Stomach (tissue), 8 donors: ENCODE measurements at regions not wholly inside any gene's neighbourhood (a gene's known extent, or its start where the extent isn't known, plus 50 kb on each side); places are given as distances from the start of the nearest gene placed in this dataset.

Experiments used
- DNase-seq, 2 donors: peaks; one replicate each; pipeline versions ENCODE4 v3.0.0 to v3.0.0-alpha.2; 2013 to 2019
- H3K27ac ChIP-seq, 5 donors: fragments of 200-600 bp in 4 of 5; sonication (generic) in 4 of 5; one replicate each; pipeline ENCODE4 v1.5.1; 2013 to 2019; ENCODE audit warnings: mild to moderate bottlenecking in 1 of 5, moderate library complexity in 1 of 5
- H3K27me3 ChIP-seq, 3 donors: fragments of 200-600 bp; sonication (generic); one replicate each; pipeline ENCODE4 v1.5.1; 2017 to 2019; ENCODE audit warnings: mixed run types in 1 of 3
- H3K36me3 ChIP-seq, 4 donors: fragments of 200-600 bp; sonication (generic); 1 replicate in 3 of 4; 2 replicates in 1 of 4; pipeline ENCODE4 v1.5.1; 2016 to 2019
- H3K4me1 ChIP-seq, 4 donors: fragments of 200-600 bp; sonication (generic); one replicate each; pipeline ENCODE4 v1.5.1; 2016 to 2019
- H3K4me3 ChIP-seq, 4 donors: fragments of 200-600 bp; sonication (generic) in 3 of 4; one replicate each; pipeline ENCODE4 v1.5.1; 2016 to 2019; ENCODE audit warnings: mild to moderate bottlenecking in 1 of 4
- H3K9me3 ChIP-seq, 4 donors: fragments of 200-600 bp; sonication (generic); one replicate each; pipeline ENCODE4 v1.5.1; 2016 to 2019
- CTCF ChIP-seq, 7 experiments: fragments of 450-650 bp in 4 of 7; fragments of 200-600 bp in 3 of 7; sonication (generic) in 3 of 7; IDR thresholded peaks; one replicate each; pipeline ENCODE4 v1.5.1; 2016 to 2019; ENCODE audit warnings: antibody characterized with exemption in 7 of 7, control low read depth in 2 of 7, mild to moderate bottlenecking in 1 of 7
- EP300 ChIP-seq: sonication (generic); formaldehyde crosslinking; IDR thresholded peaks from one replicate; pipeline ENCODE4 v1.6.1; 2017; ENCODE audit warnings: antibody characterized with exemption
- POLR2A ChIP-seq, 4 donors: fragments of 450-650 bp; IDR thresholded peaks; one replicate each; pipeline ENCODE4 v1.6.1; 2016; ENCODE audit warnings: antibody characterized with exemption in 4 of 4, control low read depth in 2 of 4, mild to moderate bottlenecking in 1 of 4, moderate library complexity in 1 of 4
- POLR2AphosphoS5 ChIP-seq, 3 donors: sonication (generic); formaldehyde crosslinking; IDR thresholded peaks; one replicate each; pipeline ENCODE4 v1.6.1; 2016; ENCODE audit warnings: antibody characterized with exemption in 3 of 3
- WGBS, 5 donors: extraction: QIAGEN DNeasy Blood & Tissue Kit in 3 of 5; methylation state at CpG; one replicate each; pipeline versions ENCODE4 v1.1.5 to v1.1.7; 2013 to 2018; 5-methylcytosine and 5-hydroxymethylcytosine counted together
- intact Hi-C: fragments of 100-400 bp; cut with DNase I; formaldehyde crosslinking; loops from one replicate; pipeline ENCODE4 v1.15.1; 2023; ENCODE audit warnings: low total_unique reads
- donor health status: healthy with polysubstance abuse.
- donor health status: Bipolar disorder and iron deficiency.
- donor health status: healthy.

GRCh38 chr11:15651816-15652215 is 537.1 kb downstream of the INSC start:
- peaks cover 0 to 19% (median 12%) of the 10 kb centered on the region in 4 donors for H3K4me1 ChIP-seq
- 60 to 78% (median 62%) methylated on average over 11 of the region's 11 CpGs for WGBS, 5 donors
- H3K9me3 ChIP-seq = no peaks in the 10 kb centered on the region
- DNase-seq = peak in 1 of 2 donors; percentile 38
- peak overlapping the region in 2 of 4 donors; percentile 9 to 18 for H3K4me3 ChIP-seq
- H3K27me3 ChIP-seq = peaks cover 0 to 6% (median 0%) of the 10 kb centered on the region in 3 donors
- TF ChIP-seq POLR2A (IDR thresholded peaks at IDR 0.05) = no peak
- TF ChIP-seq CTCF (IDR thresholded peaks at IDR 0.05) = no peak
- TF ChIP-seq POLR2AphosphoS5 (IDR thresholded peaks at IDR 0.05) = no peak
- TF ChIP-seq EP300 = no peak
- intact Hi-C loops = no loop called here
- peak overlapping the region in 2 of 5 donors; percentile 30 to 82 for H3K27ac ChIP-seq
- H3K36me3 ChIP-seq = no peaks in the 10 kb centered on the region

- no peak overlapping the region for H3K27ac ChIP-seq
- H3K27me3 ChIP-seq = peaks cover 0 to 6% (median 0%) of the 10 kb centered on the region in 3 donors
- 65 to 71% (median 67%) methylated on average over 4 of the region's 4 CpGs for WGBS, 5 donors
- no peak for DNase-seq
- H3K9me3 ChIP-seq = no peaks in the 10 kb centered on the region
- no peaks in the 10 kb centered on the region for H3K36me3 ChIP-seq
- TF ChIP-seq POLR2AphosphoS5 (IDR thresholded peaks at IDR 0.05) (no peak), EP300 (no peak), CTCF (IDR thresholded peaks at IDR 0.05) (no peak), POLR2A (IDR thresholded peaks at IDR 0.05) (no peak)
- H3K4me1 ChIP-seq = peaks cover 0 to 19% (median 12%) of the 10 kb centered on the region in 4 donors
- intact Hi-C loops = no loop called here
- H3K4me3 ChIP-seq = no peak overlapping the region
Observed at GRCh38 chr11:15653191-15653710, 538.5 kb downstream of the INSC start.

GRCh38 chr11:15654451-15654850 is 539.7 kb downstream of the INSC start:
- intact Hi-C loops = no loop called here
- Histone ChIP-seq H3K27me3 (peaks cover 0 to 6% (median 0%) of the 10 kb centered on the region in 3 donors), H3K4me3 (no peak overlapping the region), H3K36me3 (no peaks in the 10 kb centered on the region), H3K27ac (no peak overlapping the region), H3K9me3 (no peaks in the 10 kb centered on the region), H3K4me1 (peaks cover 0 to 19% (median 12%) of the 10 kb centered on the region in 4 donors)
- TF ChIP-seq POLR2A (IDR thresholded peaks at IDR 0.05) = no peak
- TF ChIP-seq CTCF (IDR thresholded peaks at IDR 0.05) = no peak
- no peak for TF ChIP-seq POLR2AphosphoS5 (IDR thresholded peaks at IDR 0.05)
- WGBS, 5 donors = 52 to 70% (median 64%) methylated on average over 4 of the region's 4 CpGs
- no peak for DNase-seq

DNA sequence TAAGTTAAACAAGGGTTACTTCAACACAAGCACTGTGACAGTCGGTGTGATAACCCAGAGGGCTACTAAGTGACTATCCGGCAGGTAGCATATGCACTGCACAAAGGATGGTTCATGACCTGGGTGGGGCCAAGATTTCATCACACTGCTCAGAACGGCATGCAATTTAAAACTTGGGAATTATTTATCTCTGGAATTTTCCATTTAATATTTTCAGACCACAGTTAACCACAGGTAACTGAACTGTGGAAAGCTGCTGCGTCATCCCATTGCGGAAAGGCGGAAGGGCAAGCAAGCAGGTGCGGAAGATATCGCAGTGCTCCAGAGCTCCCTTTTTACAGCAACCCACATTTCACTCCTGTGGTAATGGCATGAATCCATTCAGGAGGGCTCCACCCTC is 540.8 kb downstream of the INSC start:
- H3K4me1 ChIP-seq = peaks cover 0 to 15% (median 5%) of the 10 kb centered on the region in 4 donors
- no peak for DNase-seq
- 67 to 79% (median 74%) methylated on average over 8 of the region's 8 CpGs for WGBS, 5 donors
- H3K36me3 ChIP-seq = no peaks in the 10 kb centered on the region
- H3K27ac ChIP-seq = no peak overlapping the region
- TF ChIP-seq EP300 = no peak
- no peak for TF ChIP-seq POLR2A (IDR thresholded peaks at IDR 0.05)
- no peak for TF ChIP-seq CTCF (IDR thresholded peaks at IDR 0.05)
- TF ChIP-seq POLR2AphosphoS5 (IDR thresholded peaks at IDR 0.05) = no peak
- no peak overlapping the region for H3K4me3 ChIP-seq
- no peaks in the 10 kb centered on the region for H3K9me3 ChIP-seq
- intact Hi-C loops = no loop called here
- H3K27me3 ChIP-seq = peaks cover 0 to 5% (median 0%) of the 10 kb centered on the region in 3 donors
